ENCODE measurements at regions not wholly inside any gene's neighbourhood (a gene's known extent, or its start where the extent isn't known, plus 50 kb on each side); places are given as distances from the start of the nearest gene placed in this dataset.
"Not testable (repeated sequence)": the region's sequence is repeated elsewhere in the genome, so short reads cannot be mapped to it uniquely, and the experiment has no call there.

- peak; percentile 91 for DNase-seq
Observed at GRCh38 chr12:68425998-68426397, 93.8 kb upstream of the MDM1 start.

GRCh38 chr12:68428211-68428610, 96.0 kb upstream of the MDM1 start:
- peak; percentile 71 for DNase-seq

GRCh38 chr12:68428724-68429501, 96.8 kb upstream of the MDM1 start:
- DNase-seq, result peak; percentile 85

- no peak for DNase-seq
Observed at GRCh38 chr12:68429696-68430095, 97.5 kb upstream of the MDM1 start.

- DNase-seq, result no peak
Observed at GRCh38 chr12:68431786-68432185, 99.6 kb upstream of the MDM1 start.

GRCh38 chr12:68432622-68433021, 100.5 kb upstream of the MDM1 start:
- peak; percentile 36 for DNase-seq

GRCh38 chr12:68434391-68435298, 102.5 kb upstream of the MDM1 start:
- peak; percentile 38 for DNase-seq

GRCh38 chr12:68435299-68435637, 103.1 kb upstream of the MDM1 start:
- no peak for DNase-seq

- peak; percentile 38 for DNase-seq
Observed at GRCh38 chr12:68435816-68436215, 103.7 kb upstream of the MDM1 start.

- no peak for DNase-seq
Observed at GRCh38 chr12:68438601-68439000, 106.4 kb upstream of the MDM1 start.

- no peak for DNase-seq
Observed at GRCh38 chr12:68439368-68440045, 107.3 kb upstream of the MDM1 start.

GRCh38 chr12:68440068-68440581, 108.0 kb upstream of the MDM1 start:
- peak; percentile 77 for DNase-seq

- DNase-seq, result no peak
Observed at GRCh38 chr12:68441167-68441566, 109.0 kb upstream of the MDM1 start.

GRCh38 chr12:68442353-68442972, 110.3 kb upstream of the MDM1 start:
- not testable (repeated sequence) for DNase-seq

GRCh38 chr12:68443695-68444094, 111.5 kb upstream of the MDM1 start:
- DNase-seq, result not testable (repeated sequence)

GRCh38 chr12:68445824-68446223, 113.7 kb upstream of the MDM1 start:
- peak; percentile 62 for DNase-seq

GRCh38 chr12:68446384-68446783, 114.2 kb upstream of the MDM1 start:
- no peak for DNase-seq

- DNase-seq, result no peak
Observed at GRCh38 chr12:68446901-68447796, 115.0 kb upstream of the MDM1 start.

GRCh38 chr12:68447797-68448260, 115.7 kb upstream of the MDM1 start:
- DNase-seq, result no peak

GRCh38 chr12:68449196-68449595, 117.0 kb upstream of the MDM1 start:
- DNase-seq, result no peak

GRCh38 chr12:68450947-68451260, 118.7 kb upstream of the MDM1 start:
- no peak for DNase-seq
